Fibroblast of mammary gland (primary cell): ENCODE measurements at regions not wholly inside any gene's neighbourhood (a gene's known extent, or its start where the extent isn't known, plus 50 kb on each side); places are given as distances from the start of the nearest gene placed in this dataset.
A peak's percentile ranks its signal among the peaks of the same experiment; 100 is the strongest.

Experiments used
- DNase-seq: peaks from one replicate; pipeline ENCODE4 v3.0.0-alpha.2; 2010; ENCODE audit warnings: low read depth
- H3K4me3 ChIP-seq: 2 replicates; pipeline ENCODE4 v1.5.1; 2011; ENCODE audit warnings: low read depth, mild to moderate bottlenecking, low read length, moderate library complexity; ENCODE audit not compliant: control insufficient read depth
- CTCF ChIP-seq: conservative IDR thresholded peaks from 2 replicates; pipeline ENCODE4 v1.5.1; 2011; ENCODE audit warnings: low read depth, low read length, inconsistent platforms; ENCODE audit not compliant: control insufficient read depth, insufficient read depth

GRCh38 chr14:53531156-53531555, 378.0 kb upstream of the DDHD1 start:
- H3K4me3 ChIP-seq, result no peak overlapping the region
- no peak for DNase-seq
- no peak for TF ChIP-seq CTCF

- no peak overlapping the region for H3K4me3 ChIP-seq
- no peak for TF ChIP-seq CTCF
- DNase-seq, result peak; percentile 76
These were observed 376.4 kb upstream of the DDHD1 start for GRCh38 chr14:53529519-53529918.

- DNase-seq, result peak; percentile 63
- TF ChIP-seq CTCF, result no peak
These were observed 375.1 kb upstream of the DDHD1 start for GRCh38 chr14:53528185-53528671.

GRCh38 chr14:53526200-53526599, 373.1 kb upstream of the DDHD1 start:
- TF ChIP-seq CTCF, result no peak
- DNase-seq, result peak; percentile 49
- H3K4me3 ChIP-seq, result no peak overlapping the region

More at GRCh38 chr14:53528185-53528671, 375.1 kb upstream of the DDHD1 start:
- no peak overlapping the region for H3K4me3 ChIP-seq

GRCh38 chr14:53525608-53526007, 372.5 kb upstream of the DDHD1 start:
- DNase-seq, result peak; percentile 81
- TF ChIP-seq CTCF, result no peak
- H3K4me3 ChIP-seq, result no peak overlapping the region

- no peak for DNase-seq
- TF ChIP-seq CTCF, result no peak
- no peak overlapping the region for H3K4me3 ChIP-seq
These were observed 371.3 kb upstream of the DDHD1 start for GRCh38 chr14:53524391-53524790.

GRCh38 chr14:53523226-53523625, 370.1 kb upstream of the DDHD1 start:
- no peak overlapping the region for H3K4me3 ChIP-seq
- TF ChIP-seq CTCF, result no peak
- DNase-seq, result no peak
